Common myeloid progenitor, CD34-positive (primary cell): ENCODE measurements at regions not wholly inside any gene's neighbourhood (a gene's known extent, or its start where the extent isn't known, plus 50 kb on each side); places are given as distances from the start of the nearest gene placed in this dataset.

Experiments used
- CTCF ChIA-PET: fragments of 350-600 bp; sonication (Branson Sonifier 250); formaldehyde crosslinking; loops from one replicate; lab custom pipeline; 2021; ENCODE audit warnings: antibody characterized with exemption; lab: Charles Lee
- POLR2A ChIA-PET: fragments of 350-600 bp; sonication (Branson Sonifier 250); formaldehyde crosslinking; loops from one replicate; lab custom pipeline; 2021; ENCODE audit warnings: antibody characterized with exemption; lab: Charles Lee
- DNase-seq, 3 donors: peaks; one replicate each; pipeline versions ENCODE4 v3.0.0 to v3.0.0-alpha.2; 2013
- H3K27ac ChIP-seq, 2 experiments: 1 replicate in 1 of 2; 2 replicates in 1 of 2; pipeline ENCODE4 v1.7.0; 2013; ENCODE audit warnings: inconsistent platforms in 2 of 2, low read length in 2 of 2, mild to moderate bottlenecking in 2 of 2, low read depth in 1 of 2, moderate library complexity in 1 of 2; ENCODE audit not compliant: severe bottlenecking in 2 of 2, insufficient read depth in 1 of 2, poor library complexity in 1 of 2
- H3K27me3 ChIP-seq, 5 experiments: replicated peaks in 2 of 5; 1 replicate in 3 of 5; 2 replicates in 2 of 5; pipeline versions ENCODE4 v1.6.1 to v1.7.0; 2013; ENCODE audit warnings: low read length in 4 of 5, mild to moderate bottlenecking in 2 of 5, moderate library complexity in 2 of 5, inconsistent platforms in 1 of 5; ENCODE audit not compliant: insufficient read depth in 5 of 5, control insufficient read depth in 4 of 5
- H3K36me3 ChIP-seq, 4 experiments: 1 replicate in 2 of 4; 2 replicates in 2 of 4; pipeline versions ENCODE4 v1.6.1 to v1.7.0; 2013; ENCODE audit warnings: low read length in 3 of 4, control low read depth in 1 of 4, mild to moderate bottlenecking in 1 of 4; ENCODE audit not compliant: control insufficient read depth in 4 of 4, insufficient read depth in 4 of 4
- H3K4me1 ChIP-seq, 4 experiments: 1 replicate in 3 of 4; 2 replicates in 1 of 4; pipeline versions ENCODE4 v1.6.1 to v1.7.1; 2013; ENCODE audit warnings: low read length in 3 of 4, mild to moderate bottlenecking in 3 of 4, control low read depth in 1 of 4, inconsistent platforms in 1 of 4, moderate library complexity in 1 of 4; ENCODE audit not compliant: control insufficient read depth in 4 of 4, insufficient read depth in 4 of 4; ENCODE audit errors: control extremely low read depth in 1 of 4
- H3K4me3 ChIP-seq, 7 experiments: 1 replicate in 4 of 7; 2 replicates in 3 of 7; pipeline versions ENCODE4 v1.5.1 to v1.7.0; 2013; ENCODE audit warnings: mild to moderate bottlenecking in 7 of 7, low read length in 6 of 7, moderate library complexity in 6 of 7, inconsistent platforms in 2 of 7, low read depth in 2 of 7, control low read depth in 1 of 7; ENCODE audit not compliant: insufficient read depth in 4 of 7, control insufficient read depth in 1 of 7; ENCODE audit errors: extremely low read depth in 1 of 7
- H3K9me3 ChIP-seq, 5 experiments: 1 replicate in 4 of 5; 2 replicates in 1 of 5; pipeline versions ENCODE4 v1.6.1 to v1.7.1; 2013; ENCODE audit warnings: low read length in 4 of 5, mild to moderate bottlenecking in 2 of 5, inconsistent platforms in 1 of 5, low read depth in 1 of 5, moderate library complexity in 1 of 5; ENCODE audit not compliant: control insufficient read depth in 4 of 5, insufficient read depth in 2 of 5; ENCODE audit errors: control extremely low read depth in 1 of 5
- WGBS: methylation state at CpG from one replicate; pipeline ENCODE4 v1.1.5; 2013; ENCODE audit not compliant: insufficient coverage; 5-methylcytosine and 5-hydroxymethylcytosine counted together

- H3K27ac ChIP-seq, result no peak overlapping the region
- ChIA-PET POLR2A (no interaction called here), CTCF (no interaction called here)
- peaks cover 0 to 11% (median 3%) of the 10 kb centered on the region in 4 experiments for H3K4me1 ChIP-seq
- no peaks in the 10 kb centered on the region for H3K9me3 ChIP-seq
- no peaks in the 10 kb centered on the region for H3K36me3 ChIP-seq
- no peak for DNase-seq
- 100% methylated on average over 7 of the region's 7 CpGs for WGBS
- no peaks in the 10 kb centered on the region for H3K27me3 ChIP-seq
- no peak overlapping the region for H3K4me3 ChIP-seq
Measured at GRCh38 chr5:6218116-6218515, 160.2 kb downstream of the MED10 start.

DNA sequence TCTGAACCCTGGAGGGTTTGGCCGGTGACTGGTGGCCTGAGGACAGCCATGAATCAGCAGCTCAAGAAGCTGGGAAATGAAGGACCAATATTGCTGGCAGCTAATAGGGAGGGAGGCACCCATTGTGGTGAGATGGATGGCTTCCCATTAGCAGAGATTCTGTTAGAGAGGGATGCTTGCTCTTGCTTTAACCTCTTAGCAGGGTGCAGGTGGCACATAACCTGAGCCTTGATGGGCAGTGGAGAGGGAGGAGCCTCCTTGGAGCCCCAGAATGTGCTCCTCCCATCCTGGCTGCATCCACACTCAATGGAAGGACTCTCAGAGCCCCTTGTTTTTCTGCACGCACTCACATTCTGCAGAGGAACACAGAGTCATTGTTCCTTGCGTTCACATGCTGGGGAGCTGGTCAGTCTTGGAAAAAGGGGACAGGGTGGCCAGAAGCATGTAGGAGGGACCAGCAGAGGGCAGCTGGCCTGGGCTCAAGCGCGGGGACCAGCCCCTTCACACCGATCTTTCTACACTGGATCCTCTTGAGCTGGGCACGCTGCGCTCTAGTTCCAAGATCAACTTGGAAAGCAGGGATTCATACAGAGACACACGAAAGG, 161.8 kb downstream of the MED10 start:
- no peaks in the 10 kb centered on the region for H3K9me3 ChIP-seq
- CTCF ChIA-PET, result no interaction called here
- H3K36me3 ChIP-seq, result no peaks in the 10 kb centered on the region
- no peaks in the 10 kb centered on the region for H3K27me3 ChIP-seq
- no peak for DNase-seq
- POLR2A ChIA-PET, result no interaction called here
- H3K27ac ChIP-seq, result no peak overlapping the region
- peaks cover 0 to 11% (median 3%) of the 10 kb centered on the region in 4 experiments for H3K4me1 ChIP-seq
- WGBS, result 93% methylated on average over 2 of the region's 9 CpGs
- no peak overlapping the region for H3K4me3 ChIP-seq

DNA sequence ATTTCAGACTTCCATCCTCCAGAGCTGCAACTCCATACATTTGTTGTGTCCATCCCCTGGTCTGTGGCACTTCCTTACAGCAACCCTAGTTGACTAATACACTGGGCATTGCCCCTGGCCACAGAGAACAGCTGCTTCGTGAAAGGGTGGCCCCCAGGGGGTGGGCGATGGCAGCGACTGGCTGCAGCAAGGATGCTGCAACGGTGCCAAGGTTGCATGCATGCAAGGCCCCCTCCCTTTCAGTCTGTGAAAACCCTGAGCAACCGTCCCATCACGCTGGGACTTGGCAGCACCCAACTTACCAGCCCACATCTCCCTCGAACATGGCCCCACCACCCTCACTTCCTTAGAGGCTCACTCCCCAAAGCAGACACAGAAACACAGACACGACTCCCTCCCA, 162.5 kb downstream of the MED10 start:
- no peaks in the 10 kb centered on the region for H3K27me3 ChIP-seq
- peaks cover 0 to 11% (median 3%) of the 10 kb centered on the region in 4 experiments for H3K4me1 ChIP-seq
- H3K4me3 ChIP-seq, result no peak overlapping the region
- no peaks in the 10 kb centered on the region for H3K9me3 ChIP-seq
- POLR2A ChIA-PET, result no interaction called here
- CTCF ChIA-PET, result no interaction called here
- DNase-seq, result no peak
- WGBS, result 77% methylated on average over 3 of the region's 8 CpGs
- no peak overlapping the region for H3K27ac ChIP-seq
- no peaks in the 10 kb centered on the region for H3K36me3 ChIP-seq

GRCh38 chr5:6212244-6212643, 166.1 kb downstream of the MED10 start:
- POLR2A ChIA-PET, result no interaction called here
- CTCF ChIA-PET, result no interaction called here
- no peaks in the 10 kb centered on the region for H3K9me3 ChIP-seq

GRCh38 chr5:6206501-6206900, 171.8 kb downstream of the MED10 start:
- Histone ChIP-seq H3K4me3 (no peak overlapping the region), H3K4me1 (no peaks in the 10 kb centered on the region), H3K27ac (no peak overlapping the region), H3K36me3 (no peaks in the 10 kb centered on the region), H3K27me3 (no peaks in the 10 kb centered on the region), H3K9me3 (no peaks in the 10 kb centered on the region)
- 91% methylated on average over 1 of the region's 1 CpG for WGBS
- CTCF ChIA-PET, result interaction anchor here (1.0 kb wide), 1 partner anchor 61 kb away, joined by 3 read pairs; no protein-coding TSS in a partner anchor
- POLR2A ChIA-PET, result interaction anchor here (0.7 kb wide), 1 partner anchor 92 kb away, joined by 3 read pairs; no protein-coding TSS in a partner anchor
- no peak for DNase-seq

More at GRCh38 chr5:6212244-6212643, 166.1 kb downstream of the MED10 start:
- H3K27me3 ChIP-seq, result no peaks in the 10 kb centered on the region
- no peak overlapping the region for H3K4me3 ChIP-seq
- no peak overlapping the region for H3K27ac ChIP-seq
- no peaks in the 10 kb centered on the region for H3K36me3 ChIP-seq
- no peak for DNase-seq
- WGBS, result no CpG with 5 or more reads among the region's 1 CpG
- H3K4me1 ChIP-seq, result no peaks in the 10 kb centered on the region

- no peaks in the 10 kb centered on the region for H3K36me3 ChIP-seq
- no peak for DNase-seq
- no peak overlapping the region for H3K4me3 ChIP-seq
- no peak overlapping the region for H3K27ac ChIP-seq
- H3K9me3 ChIP-seq, result peaks cover 0 to 3% (median 0%) of the 10 kb centered on the region in 5 experiments
- POLR2A ChIA-PET, result no interaction called here
- H3K27me3 ChIP-seq, result no peaks in the 10 kb centered on the region
- CTCF ChIA-PET, result no interaction called here
- H3K4me1 ChIP-seq, result no peaks in the 10 kb centered on the region
- WGBS, result 88% methylated on average over 3 of the region's 4 CpGs
Measured at GRCh38 chr5:6202968-6203365, 175.4 kb downstream of the MED10 start.

- H3K4me3 ChIP-seq, result no peak overlapping the region
- WGBS, result 89% methylated on average over 6 of the region's 6 CpGs
- no peak overlapping the region for H3K27ac ChIP-seq
- H3K9me3 ChIP-seq, result peaks cover 0 to 3% (median 0%) of the 10 kb centered on the region in 5 experiments
- no peaks in the 10 kb centered on the region for H3K27me3 ChIP-seq
- no peaks in the 10 kb centered on the region for H3K36me3 ChIP-seq
- no peaks in the 10 kb centered on the region for H3K4me1 ChIP-seq
- POLR2A ChIA-PET, result no interaction called here
- CTCF ChIA-PET, result no interaction called here
- no peak for DNase-seq
Measured at GRCh38 chr5:6202149-6202967, 176.0 kb downstream of the MED10 start.
